HCT116 (cell line): ENCODE measurements at regions not wholly inside any gene's neighbourhood (a gene's known extent, or its start where the extent isn't known, plus 50 kb on each side); places are given as distances from the start of the nearest gene placed in this dataset.

Source experiments
- ATAC-seq: fragments of 200-7000 bp; cut with Tn5 transposase; 2 replicates; pipeline ENCODE4 v1.9.1; 2020; ENCODE audit warnings: mild to moderate bottlenecking, moderate library complexity
- BruUV-seq: library from RNA; stranded (reverse); fragments of 400-500 nt; replicated peaks from 2 replicates; lab custom pipeline; 2021; lab: Mats Ljungman, UMichigan
- CTCF ChIA-PET: fragments of 300-600 bp; sonication (Branson Sonifier 250); formaldehyde crosslinking; loops from one replicate; lab custom pipeline; 2021; ENCODE audit warnings: antibody characterized with exemption; lab: Charles Lee
- POLR2A ChIA-PET: fragments of 300-600, 350-600 bp; sonication (Branson Sonifier 250); formaldehyde crosslinking; loops from one replicate; lab custom pipeline; 2021; ENCODE audit warnings: antibody characterized with exemption; lab: Charles Lee
- RAD21 ChIA-PET, 2 experiments: fragments of 300-600 bp; sonication (Branson Sonifier 250); formaldehyde crosslinking; loops; one replicate each; lab custom pipeline; 2023; ENCODE audit warnings: low total read pairs in 2 of 2; ENCODE audit not compliant: uncharacterized antibody in 2 of 2, unreplicated experiment in 2 of 2, low non-redundant PET in 1 of 2; lab: Charles Lee
- DNase-seq: peaks from one replicate; pipeline ENCODE4 v3.0.0-alpha.2; 2010; ENCODE audit warnings: low read depth, low spot score
- H2AFZ ChIP-seq: fragments of 200-600 bp; shearing (Covaris generic), sonication (generic); 2 replicates; pipeline ENCODE4 v1.6.1; 2017; ENCODE audit warnings: low read depth, mixed run types, mixed read lengths, antibody characterized with exemption, low read length; ENCODE audit not compliant: poor library complexity, severe bottlenecking
- H3K27ac ChIP-seq: 2 replicates; pipeline ENCODE4 v1.5.1; 2012; ENCODE audit warnings: low read depth, low read length
- H3K27me3 ChIP-seq: fragments of 200-600 bp; sonication (generic); 2 replicates; pipeline ENCODE4 v1.6.1; 2016; ENCODE audit warnings: mixed run types, low read length, mixed read lengths; ENCODE audit not compliant: insufficient read depth
- H3K36me3 ChIP-seq, 2 experiments: fragments of 200-500 bp in 1 of 2; fragments of 200-600 bp in 1 of 2; sonication (Bioruptor generic) in 1 of 2; sonication (generic) in 1 of 2; 2 replicates each; pipeline versions ENCODE4 v1.5.1 to v1.6.1; 2014 to 2016; ENCODE audit warnings: low read length in 2 of 2, inconsistent platforms in 1 of 2, mixed read lengths in 1 of 2, mixed run types in 1 of 2; ENCODE audit not compliant: insufficient read depth in 2 of 2, control insufficient read depth in 1 of 2
- H3K4me1 ChIP-seq, 2 experiments: fragments of 200-600 bp in 1 of 2; sonication (generic) in 1 of 2; 2 replicates each; pipeline versions ENCODE4 v1.5.1 to v1.6.1; 2012 to 2017; ENCODE audit warnings: low read length in 2 of 2, inconsistent platforms in 1 of 2, mild to moderate bottlenecking in 1 of 2, mixed read lengths in 1 of 2, mixed run types in 1 of 2, moderate library complexity in 1 of 2; ENCODE audit not compliant: insufficient read depth in 2 of 2, control insufficient read depth in 1 of 2
- H3K4me2 ChIP-seq: fragments of 200-600 bp; sonication (generic); 2 replicates; pipeline ENCODE4 v1.6.1; 2017; ENCODE audit warnings: mixed run types, low read length, mixed read lengths
- H3K4me3 ChIP-seq, 2 experiments: fragments of 200-600 bp in 1 of 2; sonication (generic) in 1 of 2; replicated peaks in 1 of 2; 2 replicates each; pipeline ENCODE4 v1.5.1; 2011 to 2016; ENCODE audit warnings: low read length in 2 of 2, control low read depth in 1 of 2, low read depth in 1 of 2, mild to moderate bottlenecking in 1 of 2, mixed read lengths in 1 of 2, mixed run types in 1 of 2
- H3K79me2 ChIP-seq: fragments of 200-600 bp; sonication (generic); 2 replicates; pipeline ENCODE4 v1.6.1; 2017; ENCODE audit warnings: mild to moderate bottlenecking, mixed run types, low read length, moderate library complexity, mixed read lengths; ENCODE audit not compliant: insufficient read depth
- H3K9ac ChIP-seq: fragments of 200-600 bp; sonication (generic); 2 replicates; pipeline ENCODE4 v1.6.1; 2016; ENCODE audit warnings: low read length, mixed read lengths
- H3K9me2 ChIP-seq: fragments of 200-600 bp; sonication (generic), shearing (Covaris generic); 2 replicates; pipeline ENCODE4 v1.6.1; 2017; ENCODE audit warnings: mixed run types, mild to moderate bottlenecking, moderate library complexity; ENCODE audit not compliant: insufficient read depth
- H3K9me3 ChIP-seq, 2 experiments: fragments of 200-500 bp in 1 of 2; fragments of 200-600 bp in 1 of 2; sonication (Bioruptor generic) in 1 of 2; sonication (generic) in 1 of 2; 2 replicates each; pipeline ENCODE4 v1.6.1; 2014 to 2017; ENCODE audit warnings: low read length in 2 of 2, mixed read lengths in 2 of 2, inconsistent platforms in 1 of 2, low read depth in 1 of 2, mild to moderate bottlenecking in 1 of 2, mixed run types in 1 of 2, moderate library complexity in 1 of 2; ENCODE audit not compliant: control insufficient read depth in 1 of 2, insufficient read depth in 1 of 2
- H4K20me1 ChIP-seq: fragments of 200-600 bp; sonication (generic), shearing (Covaris generic); 2 replicates; pipeline ENCODE4 v1.6.1; 2017; ENCODE audit warnings: mixed run types, mild to moderate bottlenecking, moderate library complexity; ENCODE audit not compliant: insufficient read depth
- ATF3 ChIP-seq: IDR thresholded peaks from 2 replicates; pipeline ENCODE4 v1.6.1; 2012
- CEBPB ChIP-seq: IDR thresholded peaks from 2 replicates; pipeline ENCODE4 v1.6.1; 2012; ENCODE audit warnings: low read depth
- CTCF ChIP-seq, 3 experiments: fragments of 200-600 bp in 1 of 3; sonication (generic) in 1 of 3; IDR thresholded peaks in 2 of 3; conservative IDR thresholded peaks in 1 of 3; 2 replicates each; pipeline ENCODE4 v1.5.1; 2012 to 2017; ENCODE audit warnings: low read depth in 2 of 3, low read length in 2 of 3, antibody characterized with exemption in 1 of 3, borderline replicate concordance in 1 of 3, control low read depth in 1 of 3, mild to moderate bottlenecking in 1 of 3, mixed read lengths in 1 of 3, mixed run types in 1 of 3, moderate library complexity in 1 of 3; ENCODE audit not compliant: insufficient read depth in 1 of 3
- EGR1 ChIP-seq: IDR thresholded peaks from 2 replicates; pipeline ENCODE4 v1.6.1; 2012; ENCODE audit warnings: low read depth
- ELF1 ChIP-seq: IDR thresholded peaks from 2 replicates; pipeline ENCODE4 v1.6.1; 2012; ENCODE audit warnings: low read depth, borderline replicate concordance
- EZH2phosphoT487 ChIP-seq: fragments of 200-600 bp; IDR thresholded peaks from 2 replicates; pipeline ENCODE4 v1.6.1; 2018; ENCODE audit warnings: antibody characterized with exemption, borderline replicate concordance
- JUND ChIP-seq: IDR thresholded peaks from 2 replicates; pipeline ENCODE4 v1.6.1; 2012
- POLR2A ChIP-seq: IDR thresholded peaks from 2 replicates; pipeline ENCODE4 v1.7.0; 2011; ENCODE audit warnings: borderline replicate concordance; ENCODE audit not compliant: insufficient read depth, insufficient read length; ENCODE audit errors: extremely low read depth
- POLR2AphosphoS5 ChIP-seq: IDR thresholded peaks from 2 replicates; pipeline ENCODE4 v1.6.1; 2011; ENCODE audit warnings: mild to moderate bottlenecking, low read depth, low read length, moderate library complexity
- RAD21 ChIP-seq: IDR thresholded peaks from 2 replicates; pipeline ENCODE4 v1.6.1; 2012; ENCODE audit warnings: low read depth, mild to moderate bottlenecking
- REST ChIP-seq: IDR thresholded peaks from 2 replicates; pipeline ENCODE4 v1.6.1; 2012; ENCODE audit warnings: low read depth
- SRF ChIP-seq: IDR thresholded peaks from 2 replicates; pipeline ENCODE4 v1.6.1; 2012; ENCODE audit warnings: low read depth
- TCF7L2 ChIP-seq: IDR thresholded peaks from 2 replicates; pipeline ENCODE4 v1.7.0; 2011; ENCODE audit warnings: borderline replicate concordance, inconsistent platforms; ENCODE audit not compliant: insufficient read depth, insufficient read length; ENCODE audit errors: extremely low read depth
- YY1 ChIP-seq: IDR thresholded peaks from 2 replicates; pipeline ENCODE4 v1.6.1; 2011; ENCODE audit warnings: low read length, low read depth, moderate library complexity, mild to moderate bottlenecking; ENCODE audit not compliant: insufficient replicate concordance; ENCODE audit errors: extremely low read depth
- intact Hi-C: fragments of 100-400 bp; cut with micrococcal nuclease; formaldehyde crosslinking; loops from 2 replicates; pipeline ENCODE4 v1.10.0; 2022

- H3K79me2 ChIP-seq: no peaks in the 10 kb centered on the region
- intact Hi-C loops: no loop called here
- DNase-seq (no peak), ATAC-seq (no peak)
- no peaks in the 10 kb centered on the region for H3K27me3 ChIP-seq
- POLR2A ChIA-PET: no interaction called here
- CTCF ChIA-PET: no interaction called here
- no peaks in the 10 kb centered on the region for H3K9me2 ChIP-seq
- H3K9me3 ChIP-seq: no peaks in the 10 kb centered on the region
- peaks cover 20 to 21% of the 10 kb centered on the region in 2 experiments for H3K4me1 ChIP-seq
- no peak overlapping the region for H3K27ac ChIP-seq
- no peak overlapping the region for H3K4me3 ChIP-seq
- no peak overlapping the region for H2AFZ ChIP-seq
- no peak overlapping the region for H3K4me2 ChIP-seq
- H3K9ac ChIP-seq: no peak overlapping the region
- no TSS peak for BruUV-seq
- no peaks in the 10 kb centered on the region for H3K36me3 ChIP-seq
- no peaks in the 10 kb centered on the region for H4K20me1 ChIP-seq
- RAD21 ChIA-PET: no interaction called here
- TF ChIP-seq EZH2phosphoT487: no peak
Observed at GRCh38 chr18:3347286-3347803, 85.4 kb downstream of the MYL12B start.

- no peak overlapping the region for H3K4me3 ChIP-seq
- TF ChIP-seq JUND (no peak), CEBPB (no peak), ATF3 (no peak), RAD21 (no peak), ELF1 (no peak), YY1 (no peak), CTCF (IDR thresholded peaks at IDR 0.05 in 2 of 3, conservative IDR thresholded peaks at IDR 0.05 in 1 of 3; ENCODE audit: borderline replicate concordance in 1 of 3, insufficient read depth in 1 of 3, low read depth in 2 of 3, low read length in 2 of 3) (no peak), POLR2AphosphoS5 (no peak), REST (no peak), EGR1 (no peak), SRF (no peak), POLR2A (no peak), TCF7L2 (no peak)
Observed at GRCh38 chr18:3348176-3348575, 86.2 kb downstream of the MYL12B start.

More at GRCh38 chr18:3348176-3348575, 86.2 kb downstream of the MYL12B start:
- BruUV-seq: no TSS peak
- H3K36me3 ChIP-seq: no peaks in the 10 kb centered on the region
- no peak overlapping the region for H3K9ac ChIP-seq
- RAD21 ChIA-PET: no interaction called here
- no peak overlapping the region for H2AFZ ChIP-seq
- no peak for DNase-seq
- no peak overlapping the region for H3K27ac ChIP-seq
- peaks cover 20 to 21% of the 10 kb centered on the region in 2 experiments for H3K4me1 ChIP-seq
- H3K9me3 ChIP-seq: no peaks in the 10 kb centered on the region
- CTCF ChIA-PET: no interaction called here
- H3K79me2 ChIP-seq: no peaks in the 10 kb centered on the region
- intact Hi-C loops: no loop called here
- no peaks in the 10 kb centered on the region for H3K9me2 ChIP-seq
- H3K4me2 ChIP-seq: no peak overlapping the region
- POLR2A ChIA-PET: no interaction called here
- H4K20me1 ChIP-seq: no peaks in the 10 kb centered on the region
- no peak for ATAC-seq
- no peaks in the 10 kb centered on the region for H3K27me3 ChIP-seq
